CD4-positive, alpha-beta T cell (primary cell): ENCODE measurements at regions not wholly inside any gene's neighbourhood (a gene's known extent, or its start where the extent isn't known, plus 50 kb on each side); places are given as distances from the start of the nearest gene placed in this dataset.

Experiments used
- ATAC-seq: fragments of 200-7000 bp; cut with Tn5 transposase; one replicate; pipeline ENCODE4 v1.10.0; 2022; ENCODE audit warnings: mild to moderate bottlenecking; ENCODE audit not compliant: poor library complexity
- CTCF ChIA-PET: fragments of 350-600 bp; sonication (Branson Sonifier 250); formaldehyde crosslinking; loops from one replicate; lab custom pipeline; 2021; ENCODE audit warnings: antibody characterized with exemption, inconsistent platforms; lab: Charles Lee
- POLR2A ChIA-PET: fragments of 350-600 bp; sonication (Branson Sonifier 250); formaldehyde crosslinking; loops from one replicate; lab custom pipeline; 2021; ENCODE audit warnings: antibody characterized with exemption, inconsistent platforms; lab: Charles Lee
- DNase-seq, 14 experiments: peaks; one replicate each; pipeline ENCODE4 v3.0.0-alpha.2; 2013 to 2020; ENCODE audit warnings: mixed read lengths in 2 of 14
- H3K27ac ChIP-seq, 2 donors: one replicate each; pipeline versions ENCODE4 v1.5.1 to v1.7.0; 2013; ENCODE audit warnings: low read length in 2 of 2, low read depth in 1 of 2, mild to moderate bottlenecking in 1 of 2
- H3K27me3 ChIP-seq, 2 experiments: 1 replicate in 1 of 2; 2 replicates in 1 of 2; pipeline versions ENCODE4 v1.6.1 to v1.7.0; 2013; ENCODE audit warnings: low read length in 2 of 2, control low read depth in 1 of 2, mild to moderate bottlenecking in 1 of 2, moderate library complexity in 1 of 2; ENCODE audit not compliant: insufficient read depth in 2 of 2, control insufficient read depth in 1 of 2
- H3K36me3 ChIP-seq: one replicate; pipeline ENCODE4 v1.6.1; 2013; ENCODE audit warnings: low read length, control low read depth; ENCODE audit not compliant: insufficient read depth
- H3K4me1 ChIP-seq: one replicate; pipeline ENCODE4 v1.6.1; 2013; ENCODE audit warnings: low read length, control low read depth; ENCODE audit not compliant: insufficient read depth
- H3K4me3 ChIP-seq: one replicate; pipeline ENCODE4 v1.5.1; 2013; ENCODE audit warnings: mild to moderate bottlenecking, low read length, moderate library complexity
- H3K9me3 ChIP-seq, 2 experiments: 1 replicate in 1 of 2; 2 replicates in 1 of 2; pipeline versions ENCODE4 v1.6.1 to v1.7.0; 2013; ENCODE audit warnings: low read length in 2 of 2, mild to moderate bottlenecking in 2 of 2, control low read depth in 1 of 2, moderate library complexity in 1 of 2; ENCODE audit not compliant: control insufficient read depth in 1 of 2, insufficient read depth in 1 of 2
- H3K27ac Mint-ChIP-seq: one replicate; pipeline ENCODE4 v1.8.0; 2020; ENCODE audit warnings: mixed read lengths
- H3K27me3 Mint-ChIP-seq: one replicate; pipeline ENCODE4 v1.8.0; 2021; ENCODE audit warnings: mixed read lengths
- H3K36me3 Mint-ChIP-seq: one replicate; pipeline ENCODE4 v1.8.0; 2021; ENCODE audit warnings: low read depth, mixed read lengths
- H3K4me1 Mint-ChIP-seq: one replicate; pipeline ENCODE4 v1.8.0; 2021; ENCODE audit warnings: low read depth, mixed read lengths
- H3K4me3 Mint-ChIP-seq: one replicate; pipeline ENCODE4 v1.8.0; 2020; ENCODE audit warnings: mild to moderate bottlenecking, mixed read lengths
- H3K9me3 Mint-ChIP-seq: one replicate; pipeline ENCODE4 v1.8.0; 2020; ENCODE audit warnings: mixed read lengths
- CTCF ChIP-seq: fragments of 200-600 bp; IDR thresholded peaks from one replicate; pipeline ENCODE4 v1.8.0; 2022; ENCODE audit warnings: antibody characterized with exemption, mild to moderate bottlenecking
- intact Hi-C, 2 experiments: fragments of 100-400 bp; cut with DNase I in 1 of 2; cut with micrococcal nuclease in 1 of 2; formaldehyde crosslinking; loops; one replicate each; pipeline versions ENCODE4 v1.15.1 to v1.9.0; 2023 to 2025; cut with DNase I, micrococcal nuclease

DNA sequence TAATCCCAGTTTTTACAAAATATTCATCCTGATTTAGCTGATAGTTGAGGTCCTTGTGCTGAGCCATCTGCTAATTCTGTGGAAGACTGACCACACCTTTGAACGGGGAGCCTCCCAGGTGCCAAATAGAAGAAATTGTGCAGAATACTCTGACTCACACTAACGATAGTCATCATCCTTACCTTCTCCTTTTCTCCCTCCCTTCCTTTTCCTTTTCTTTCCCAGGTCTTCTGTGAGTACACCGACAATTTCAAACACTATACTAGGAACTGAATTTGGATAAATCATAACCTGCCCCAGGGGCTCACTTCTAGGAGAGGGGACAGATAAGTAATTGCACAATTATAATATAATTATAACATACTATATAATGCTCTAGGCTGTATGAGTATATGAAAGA, 73.1 kb upstream of the CTSC start:
- POLR2A ChIA-PET, result no interaction called here
- no peak for TF ChIP-seq CTCF

DNA sequence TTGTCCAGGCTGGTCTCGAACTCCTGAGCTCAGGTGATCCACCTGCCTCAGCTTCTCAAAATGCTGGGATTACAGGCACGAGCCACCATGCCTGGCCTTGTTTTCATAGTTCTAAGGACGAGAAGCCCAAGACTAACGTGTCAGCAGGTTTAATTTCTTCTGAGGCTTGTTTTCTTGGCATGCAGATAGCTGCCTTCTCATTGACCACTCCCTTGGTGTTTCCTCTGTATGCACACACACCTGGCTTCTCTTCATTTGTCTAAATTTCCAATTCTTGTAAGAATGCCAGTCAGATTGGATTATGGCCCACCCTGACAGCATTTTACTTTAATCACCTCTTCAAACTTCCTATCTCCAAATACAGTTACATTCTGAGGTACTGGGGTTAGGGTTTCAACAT, 72.5 kb upstream of the CTSC start:
- Mint-ChIP-seq H3K27me3 (no peaks in the 10 kb centered on the region), H3K27ac (no peak overlapping the region), H3K4me1 (peaks cover 40% of the 10 kb centered on the region), H3K9me3 (no peaks in the 10 kb centered on the region), H3K4me3 (no peak overlapping the region), H3K36me3 (no peaks in the 10 kb centered on the region)
- DNase-seq (no peak), ATAC-seq (no peak)
- Histone ChIP-seq H3K36me3 (no peaks in the 10 kb centered on the region), H3K27ac (no peak overlapping the region), H3K9me3 (peaks cover 0 to 3% of the 10 kb centered on the region in 2 experiments), H3K4me1 (peaks cover 8% of the 10 kb centered on the region), H3K4me3 (no peak overlapping the region), H3K27me3 (no peaks in the 10 kb centered on the region)
- intact Hi-C loops, result no loop called here
- CTCF ChIA-PET, result no interaction called here
- POLR2A ChIA-PET, result no interaction called here
- no peak for TF ChIP-seq CTCF

More for the DNA sequence above, 73.1 kb upstream of the CTSC start:
- Mint-ChIP-seq H3K9me3 (no peaks in the 10 kb centered on the region), H3K27me3 (no peaks in the 10 kb centered on the region), H3K36me3 (no peaks in the 10 kb centered on the region), H3K27ac (no peak overlapping the region), H3K4me3 (no peak overlapping the region), H3K4me1 (peaks cover 42% of the 10 kb centered on the region)
- Histone ChIP-seq H3K27ac (no peak overlapping the region), H3K9me3 (peaks cover 0 to 3% of the 10 kb centered on the region in 2 experiments), H3K36me3 (no peaks in the 10 kb centered on the region), H3K4me3 (no peak overlapping the region), H3K4me1 (peaks cover 14% of the 10 kb centered on the region), H3K27me3 (no peaks in the 10 kb centered on the region)
- DNase-seq, result no peak
- intact Hi-C loops, result no loop called here
- ATAC-seq, result no peak
- CTCF ChIA-PET, result no interaction called here

DNA sequence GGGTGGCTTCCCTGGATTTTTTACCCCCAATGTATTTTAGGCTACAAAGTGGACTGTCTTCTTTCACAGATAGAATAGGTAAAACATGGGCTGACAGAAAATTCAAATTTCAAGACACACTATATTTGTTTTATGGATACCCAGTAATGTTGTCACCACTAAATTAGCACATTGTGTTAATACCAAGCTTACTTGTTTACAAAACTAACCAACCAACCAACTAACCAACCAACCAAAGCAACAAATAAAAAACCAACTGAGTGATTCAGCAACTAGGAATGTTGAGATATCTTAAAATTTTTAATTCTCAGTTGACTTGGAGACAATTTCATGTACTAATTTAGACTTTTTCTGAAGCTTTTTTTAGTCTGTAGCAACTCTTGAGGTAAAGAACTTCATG, 69.3 kb upstream of the CTSC start:
- Histone ChIP-seq H3K27ac (no peak overlapping the region), H3K4me3 (no peak overlapping the region), H3K27me3 (no peaks in the 10 kb centered on the region), H3K36me3 (no peaks in the 10 kb centered on the region), H3K4me1 (no peaks in the 10 kb centered on the region), H3K9me3 (peaks cover 0 to 3% of the 10 kb centered on the region in 2 experiments)
- CTCF ChIA-PET, result no interaction called here
- no peak overlapping the region for H3K4me3 Mint-ChIP-seq
- no peak overlapping the region for H3K27ac Mint-ChIP-seq
- ATAC-seq (no peak), DNase-seq (no peak)
- TF ChIP-seq CTCF, result no peak
- POLR2A ChIA-PET, result interaction anchor here (1.0 kb wide), 1 partner anchor 15 kb away, joined by 3 read pairs; no protein-coding TSS in a partner anchor
- H3K9me3 Mint-ChIP-seq, result no peaks in the 10 kb centered on the region
- H3K27me3 Mint-ChIP-seq, result no peaks in the 10 kb centered on the region
- H3K36me3 Mint-ChIP-seq, result no peaks in the 10 kb centered on the region
- intact Hi-C loops, result loop anchor here in 1 of 2 experiments (5.0 kb wide), 1 partner anchor 45 kb away; no protein-coding TSS in a partner anchor
- H3K4me1 Mint-ChIP-seq, result peaks cover 21% of the 10 kb centered on the region
